GM23338 (cell line): ENCODE measurements at regions not wholly inside any gene's neighbourhood (a gene's known extent, or its start where the extent isn't known, plus 50 kb on each side); places are given as distances from the start of the nearest gene placed in this dataset.

Experiments
- CREB1 ChIP-seq: fragments of 250-450 bp; sonication (Bioruptor Pico); IDR thresholded peaks from 2 replicates; pipeline ENCODE4 v1.5.0; 2020; ENCODE audit warnings: low read depth, mild to moderate bottlenecking, moderate library complexity
- EZH2 ChIP-seq: fragments of 200-600 bp; sonication (generic); IDR thresholded peaks from one replicate; pipeline ENCODE4 v1.8.0; 2017; ENCODE audit warnings: antibody characterized with exemption, mild to moderate bottlenecking, low read depth; ENCODE audit not compliant: unreplicated experiment
- EZH2phosphoT487 ChIP-seq: fragments of 200-600 bp; sonication (generic); IDR thresholded peaks from one replicate; pipeline ENCODE4 v1.8.1; 2018; ENCODE audit warnings: antibody characterized with exemption; ENCODE audit not compliant: unreplicated experiment
- JUNB ChIP-seq: IDR thresholded peaks from one replicate; pipeline ENCODE4 v1.6.1; 2016; ENCODE audit warnings: antibody characterized with exemption; ENCODE audit not compliant: unreplicated experiment
- POLR2AphosphoS5 ChIP-seq: IDR thresholded peaks from 2 replicates; pipeline ENCODE4 v1.6.1; 2016; ENCODE audit warnings: antibody characterized with exemption, low read depth
- REST ChIP-seq: IDR thresholded peaks from one replicate; pipeline ENCODE4 v1.6.1; 2018; ENCODE audit warnings: antibody characterized with exemption; ENCODE audit not compliant: unreplicated experiment
- STAT1 ChIP-seq: IDR thresholded peaks from one replicate; pipeline ENCODE4 v1.6.1; 2016; ENCODE audit warnings: antibody characterized with exemption; ENCODE audit not compliant: unreplicated experiment
- ZNF114 ChIP-seq: fragments of 250-450 bp; sonication (Bioruptor Pico); IDR thresholded peaks from 2 replicates; pipeline ENCODE4 v1.5.0; 2020; ENCODE audit warnings: mild to moderate bottlenecking, moderate library complexity
- ZNF331 ChIP-seq: fragments of 250-450 bp; sonication (Bioruptor Pico); IDR thresholded peaks from 2 replicates; pipeline ENCODE4 v1.5.0; 2020; ENCODE audit warnings: low read depth, mild to moderate bottlenecking, moderate library complexity
- ZNF462 ChIP-seq: fragments of 250-450 bp; sonication (Bioruptor Pico); IDR thresholded peaks from 2 replicates; pipeline ENCODE4 v1.5.0; 2020; ENCODE audit warnings: mild to moderate bottlenecking, moderate library complexity
- TF ChIP-seq, protein P1 (sequence below), 2 experiments: fragments of 200-600 bp in 1 of 2; sonication (generic) in 1 of 2; conservative IDR thresholded peaks; 2 replicates each; pipeline versions ENCODE4 v1.5.1 to v1.6.1; 2016 to 2017; ENCODE audit warnings: antibody characterized with exemption in 2 of 2, low read depth in 2 of 2, mild to moderate bottlenecking in 2 of 2, moderate library complexity in 1 of 2
- TF ChIP-seq, protein P2 (sequence below): IDR thresholded peaks from 2 replicates; pipeline ENCODE4 v1.6.1; 2016; ENCODE audit warnings: antibody characterized with exemption

DNA sequence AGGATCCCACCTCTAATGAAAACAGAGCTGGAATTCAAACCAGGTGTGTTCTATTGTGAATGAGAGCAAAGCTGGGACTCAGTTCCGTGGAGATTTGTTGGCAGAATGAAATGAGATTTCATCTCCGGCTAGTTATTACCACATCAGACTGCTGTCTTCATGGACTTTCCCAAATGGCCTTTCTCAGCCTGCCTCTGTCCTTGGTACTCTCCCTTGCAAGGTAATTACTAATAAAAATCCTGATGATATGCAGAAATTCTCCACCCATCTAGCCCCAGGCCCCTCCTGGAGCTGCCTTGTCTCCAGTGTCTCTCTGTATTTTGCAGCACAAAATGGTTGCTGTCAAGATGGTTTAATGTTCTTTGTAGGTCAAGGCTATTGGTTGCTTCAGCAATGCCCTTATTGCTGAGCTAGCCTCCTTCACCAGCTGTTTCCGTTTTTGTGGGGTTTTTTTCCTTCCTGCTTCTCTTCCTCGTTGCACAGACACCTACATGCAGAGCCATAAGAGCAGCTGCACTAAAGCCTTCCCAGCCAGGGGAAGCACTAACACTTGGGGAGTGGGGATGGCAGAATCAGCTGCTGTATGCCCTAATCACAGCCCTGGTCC, 185.0 kb upstream of the GHITM start:
- no peak for TF ChIP-seq CREB1 (CRISPR knock-in tag)
- TF ChIP-seq, protein P1, sequence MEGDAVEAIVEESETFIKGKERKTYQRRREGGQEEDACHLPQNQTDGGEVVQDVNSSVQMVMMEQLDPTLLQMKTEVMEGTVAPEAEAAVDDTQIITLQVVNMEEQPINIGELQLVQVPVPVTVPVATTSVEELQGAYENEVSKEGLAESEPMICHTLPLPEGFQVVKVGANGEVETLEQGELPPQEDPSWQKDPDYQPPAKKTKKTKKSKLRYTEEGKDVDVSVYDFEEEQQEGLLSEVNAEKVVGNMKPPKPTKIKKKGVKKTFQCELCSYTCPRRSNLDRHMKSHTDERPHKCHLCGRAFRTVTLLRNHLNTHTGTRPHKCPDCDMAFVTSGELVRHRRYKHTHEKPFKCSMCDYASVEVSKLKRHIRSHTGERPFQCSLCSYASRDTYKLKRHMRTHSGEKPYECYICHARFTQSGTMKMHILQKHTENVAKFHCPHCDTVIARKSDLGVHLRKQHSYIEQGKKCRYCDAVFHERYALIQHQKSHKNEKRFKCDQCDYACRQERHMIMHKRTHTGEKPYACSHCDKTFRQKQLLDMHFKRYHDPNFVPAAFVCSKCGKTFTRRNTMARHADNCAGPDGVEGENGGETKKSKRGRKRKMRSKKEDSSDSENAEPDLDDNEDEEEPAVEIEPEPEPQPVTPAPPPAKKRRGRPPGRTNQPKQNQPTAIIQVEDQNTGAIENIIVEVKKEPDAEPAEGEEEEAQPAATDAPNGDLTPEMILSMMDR (conservative IDR thresholded peaks at IDR 0.05; ENCODE audit: low read depth in 2 of 2): no peak
- TF ChIP-seq POLR2AphosphoS5: no peak
- no peak for TF ChIP-seq STAT1
- no peak for TF ChIP-seq EZH2phosphoT487
- TF ChIP-seq, protein P2, sequence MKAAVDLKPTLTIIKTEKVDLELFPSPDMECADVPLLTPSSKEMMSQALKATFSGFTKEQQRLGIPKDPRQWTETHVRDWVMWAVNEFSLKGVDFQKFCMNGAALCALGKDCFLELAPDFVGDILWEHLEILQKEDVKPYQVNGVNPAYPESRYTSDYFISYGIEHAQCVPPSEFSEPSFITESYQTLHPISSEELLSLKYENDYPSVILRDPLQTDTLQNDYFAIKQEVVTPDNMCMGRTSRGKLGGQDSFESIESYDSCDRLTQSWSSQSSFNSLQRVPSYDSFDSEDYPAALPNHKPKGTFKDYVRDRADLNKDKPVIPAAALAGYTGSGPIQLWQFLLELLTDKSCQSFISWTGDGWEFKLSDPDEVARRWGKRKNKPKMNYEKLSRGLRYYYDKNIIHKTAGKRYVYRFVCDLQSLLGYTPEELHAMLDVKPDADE: no peak
- no peak for TF ChIP-seq JUNB
- TF ChIP-seq REST: peak; percentile 59
- no peak for TF ChIP-seq EZH2
- TF ChIP-seq ZNF114 (CRISPR knock-in tag): no peak
- no peak for TF ChIP-seq ZNF331 (CRISPR knock-in tag)
- TF ChIP-seq ZNF462: no peak
